ENCODE measurements at regions not wholly inside any gene's neighbourhood (a gene's known extent, or its start where the extent isn't known, plus 50 kb on each side); places are given as distances from the start of the nearest gene placed in this dataset.
A peak's percentile ranks its signal among the peaks of the same experiment; 100 is the strongest.

- Mint-ChIP-seq H3K36me3 (ENCODE audit: unreplicated experiment) (no peaks in the 10 kb centered on the region), H3K27me3 (ENCODE audit: unreplicated experiment) (peaks cover 3% of the 10 kb centered on the region), H3K27ac (ENCODE audit: unreplicated experiment) (no peak overlapping the region), H3K9me3 (ENCODE audit: unreplicated experiment) (no peaks in the 10 kb centered on the region), H3K4me1 (ENCODE audit: unreplicated experiment) (no peaks in the 10 kb centered on the region), H3K4me3 (ENCODE audit: unreplicated experiment) (no peak overlapping the region)
- TF ChIP-seq CTCF (IDR thresholded peaks at IDR 0.05): no peak
- no peak for DNase-seq (ENCODE audit: extremely low spot score, unreplicated experiment)
These were observed 159.7 kb upstream of the ARHGEF26 start for GRCh38 chr3:153961494-153961893.

DNA sequence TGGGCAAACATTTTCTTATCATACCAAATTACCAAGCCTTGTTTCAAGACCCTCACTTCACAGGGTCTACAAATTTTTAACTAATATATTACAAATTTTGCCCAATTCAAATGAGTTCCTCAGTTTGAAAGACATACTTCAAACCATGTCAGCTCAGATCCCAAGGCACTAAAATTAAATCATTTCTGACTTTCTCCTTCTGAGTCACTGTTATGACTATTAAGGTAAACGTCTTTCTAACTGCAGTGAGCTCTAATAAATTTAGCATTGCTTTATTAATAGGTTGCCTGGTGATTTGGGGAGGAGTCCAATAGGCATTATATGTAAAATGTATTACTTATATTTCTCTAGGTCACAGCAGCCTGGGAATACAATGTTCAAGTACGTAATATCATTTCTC lies 158.2 kb upstream of the ARHGEF26 start:
- Mint-ChIP-seq H3K27ac (ENCODE audit: unreplicated experiment) (no peak overlapping the region), H3K4me3 (ENCODE audit: unreplicated experiment) (no peak overlapping the region), H3K27me3 (ENCODE audit: unreplicated experiment) (peaks cover 3% of the 10 kb centered on the region), H3K9me3 (ENCODE audit: unreplicated experiment) (no peaks in the 10 kb centered on the region), H3K36me3 (ENCODE audit: unreplicated experiment) (no peaks in the 10 kb centered on the region), H3K4me1 (ENCODE audit: unreplicated experiment) (no peaks in the 10 kb centered on the region)
- TF ChIP-seq CTCF (IDR thresholded peaks at IDR 0.05): no peak
- no peak for DNase-seq (ENCODE audit: extremely low spot score, unreplicated experiment)

DNA sequence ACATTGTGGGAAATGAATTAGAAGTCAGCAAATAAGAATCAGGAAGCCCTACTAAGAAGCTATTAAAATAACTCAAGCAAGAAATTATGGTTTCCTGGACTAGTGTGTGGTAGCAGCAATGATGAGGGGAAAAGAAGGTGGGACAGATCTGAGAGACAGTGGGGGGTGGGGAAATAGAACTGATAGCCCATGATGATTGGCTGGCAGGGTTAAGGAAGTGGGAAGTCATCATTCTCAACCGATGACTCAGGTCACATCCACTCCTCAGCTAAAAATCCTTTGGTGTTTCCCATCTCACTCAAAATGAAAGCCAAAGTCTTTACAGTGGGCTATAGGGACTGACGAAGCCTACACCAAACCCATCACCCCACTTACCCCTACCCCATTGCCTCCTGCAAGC lies 153.9 kb upstream of the ARHGEF26 start:
- Mint-ChIP-seq H3K27ac (ENCODE audit: unreplicated experiment) (no peak overlapping the region), H3K36me3 (ENCODE audit: unreplicated experiment) (no peaks in the 10 kb centered on the region), H3K27me3 (ENCODE audit: unreplicated experiment) (peaks cover 3% of the 10 kb centered on the region), H3K4me1 (ENCODE audit: unreplicated experiment) (no peaks in the 10 kb centered on the region), H3K4me3 (ENCODE audit: unreplicated experiment) (no peak overlapping the region), H3K9me3 (ENCODE audit: unreplicated experiment) (no peaks in the 10 kb centered on the region)
- TF ChIP-seq CTCF (IDR thresholded peaks at IDR 0.05): no peak
- DNase-seq (ENCODE audit: extremely low spot score, unreplicated experiment): no peak

GRCh38 chr3:153970047-153970446 lies 151.1 kb upstream of the ARHGEF26 start:
- no peaks in the 10 kb centered on the region for H3K9me3 Mint-ChIP-seq (ENCODE audit: unreplicated experiment)
- no peak for TF ChIP-seq CTCF (IDR thresholded peaks at IDR 0.05)
- no peak for DNase-seq (ENCODE audit: extremely low spot score, unreplicated experiment)
- no peak overlapping the region for H3K4me3 Mint-ChIP-seq (ENCODE audit: unreplicated experiment)
- no peaks in the 10 kb centered on the region for H3K4me1 Mint-ChIP-seq (ENCODE audit: unreplicated experiment)
- no peaks in the 10 kb centered on the region for H3K36me3 Mint-ChIP-seq (ENCODE audit: unreplicated experiment)
- peaks cover 3% of the 10 kb centered on the region for H3K27me3 Mint-ChIP-seq (ENCODE audit: unreplicated experiment)
- H3K27ac Mint-ChIP-seq (ENCODE audit: unreplicated experiment): no peak overlapping the region

GRCh38 chr3:153970741-153971347 lies 150.3 kb upstream of the ARHGEF26 start:
- DNase-seq (ENCODE audit: extremely low spot score, unreplicated experiment): no peak
- peak; percentile 52 for TF ChIP-seq CTCF (IDR thresholded peaks at IDR 0.05)
- Mint-ChIP-seq H3K27me3 (ENCODE audit: unreplicated experiment) (peaks cover 3% of the 10 kb centered on the region), H3K4me3 (ENCODE audit: unreplicated experiment) (no peak overlapping the region), H3K4me1 (ENCODE audit: unreplicated experiment) (no peaks in the 10 kb centered on the region), H3K36me3 (ENCODE audit: unreplicated experiment) (no peaks in the 10 kb centered on the region), H3K9me3 (ENCODE audit: unreplicated experiment) (no peaks in the 10 kb centered on the region), H3K27ac (ENCODE audit: unreplicated experiment) (no peak overlapping the region)
